Body of pancreas (tissue), 4 donors: ENCODE measurements at regions not wholly inside any gene's neighbourhood (a gene's known extent, or its start where the extent isn't known, plus 50 kb on each side); places are given as distances from the start of the nearest gene placed in this dataset.

Experiments used
- ATAC-seq: fragments of 150-250 bp; one replicate; pipeline ENCODE4 v1.9.1; 2016
- DNase-seq, 4 donors: peaks; one replicate each; pipeline ENCODE4 v3.0.0-alpha.2; 2019
- H3K27ac ChIP-seq, 4 donors: fragments of 200-600 bp; sonication (generic); 1 replicate in 3 of 4; 2 replicates in 1 of 4; pipeline versions ENCODE4 v1.5.1 to v1.6.1; 2016 to 2019; ENCODE audit warnings: mild to moderate bottlenecking in 1 of 4, mixed read lengths in 1 of 4, moderate library complexity in 1 of 4
- H3K27me3 ChIP-seq, 2 donors: fragments of 200-600 bp; sonication (generic); one replicate each; pipeline ENCODE4 v1.6.0; 2016; ENCODE audit warnings: mild to moderate bottlenecking in 1 of 2
- H3K36me3 ChIP-seq, 2 donors: fragments of 200-600 bp; sonication (generic); replicated peaks in 1 of 2; 2 replicates each; pipeline ENCODE4 v1.5.1; 2016; ENCODE audit warnings: low read depth in 2 of 2; ENCODE audit not compliant: insufficient read depth in 1 of 2
- H3K4me1 ChIP-seq: fragments of 200-600 bp; sonication (generic); one replicate; pipeline ENCODE4 v1.6.0; 2016
- H3K4me3 ChIP-seq, 2 donors: fragments of 200-600 bp; sonication (generic); 1 replicate in 1 of 2; 2 replicates in 1 of 2; pipeline ENCODE4 v1.5.1; 2016 to 2019
- H3K9me3 ChIP-seq, 3 donors: fragments of 200-600 bp; sonication (generic); 1 replicate in 2 of 3; 2 replicates in 1 of 3; pipeline ENCODE4 v1.5.1; 2016
- POLR2A ChIP-seq, 3 donors: fragments of 450-650 bp; IDR thresholded peaks; one replicate each; pipeline ENCODE4 v1.6.1; 2016; ENCODE audit warnings: antibody characterized with exemption in 3 of 3, mild to moderate bottlenecking in 2 of 3
- WGBS, 2 donors: methylation state at CpG; one replicate each; pipeline ENCODE4 v1.1.5; 2017; 5-methylcytosine and 5-hydroxymethylcytosine counted together
- intact Hi-C: fragments of 100-400 bp; cut with DNase I; formaldehyde crosslinking; loops from one replicate; pipeline ENCODE4 v1.15.1; 2023
- TF ChIP-seq, protein P1 (sequence below), 7 experiments: fragments of 450-650 bp in 4 of 7; fragments of 200-600 bp in 3 of 7; sonication (generic) in 3 of 7; IDR thresholded peaks; one replicate each; pipeline ENCODE4 v1.5.1; 2016 to 2019; ENCODE audit warnings: antibody characterized with exemption in 7 of 7

DNA sequence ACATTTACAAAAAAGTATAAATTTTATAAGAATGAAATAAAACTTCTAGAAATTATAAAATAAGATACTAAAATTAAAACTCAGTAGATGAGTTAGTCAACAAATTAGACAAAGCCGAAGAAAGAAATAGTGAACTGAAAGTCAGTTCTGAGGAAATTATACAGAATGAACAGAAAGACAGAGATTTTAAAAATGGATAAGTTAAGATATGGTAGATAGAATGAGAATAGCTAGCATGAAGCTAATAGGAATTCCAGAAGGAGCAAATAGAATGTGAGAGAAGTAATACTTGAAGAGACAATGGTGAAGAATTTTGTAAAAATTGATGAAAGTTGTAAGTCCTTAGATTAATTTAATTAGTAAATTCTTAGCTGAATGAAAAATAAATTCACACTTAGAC is 430.4 kb upstream of the RUNX1 start:
- TF ChIP-seq, protein P1, sequence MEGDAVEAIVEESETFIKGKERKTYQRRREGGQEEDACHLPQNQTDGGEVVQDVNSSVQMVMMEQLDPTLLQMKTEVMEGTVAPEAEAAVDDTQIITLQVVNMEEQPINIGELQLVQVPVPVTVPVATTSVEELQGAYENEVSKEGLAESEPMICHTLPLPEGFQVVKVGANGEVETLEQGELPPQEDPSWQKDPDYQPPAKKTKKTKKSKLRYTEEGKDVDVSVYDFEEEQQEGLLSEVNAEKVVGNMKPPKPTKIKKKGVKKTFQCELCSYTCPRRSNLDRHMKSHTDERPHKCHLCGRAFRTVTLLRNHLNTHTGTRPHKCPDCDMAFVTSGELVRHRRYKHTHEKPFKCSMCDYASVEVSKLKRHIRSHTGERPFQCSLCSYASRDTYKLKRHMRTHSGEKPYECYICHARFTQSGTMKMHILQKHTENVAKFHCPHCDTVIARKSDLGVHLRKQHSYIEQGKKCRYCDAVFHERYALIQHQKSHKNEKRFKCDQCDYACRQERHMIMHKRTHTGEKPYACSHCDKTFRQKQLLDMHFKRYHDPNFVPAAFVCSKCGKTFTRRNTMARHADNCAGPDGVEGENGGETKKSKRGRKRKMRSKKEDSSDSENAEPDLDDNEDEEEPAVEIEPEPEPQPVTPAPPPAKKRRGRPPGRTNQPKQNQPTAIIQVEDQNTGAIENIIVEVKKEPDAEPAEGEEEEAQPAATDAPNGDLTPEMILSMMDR (IDR thresholded peaks at IDR 0.05): no peak
- no peak for TF ChIP-seq POLR2A (IDR thresholded peaks at IDR 0.05)
- Histone ChIP-seq H3K27me3 (no peaks in the 10 kb centered on the region), H3K4me1 (no peaks in the 10 kb centered on the region), H3K4me3 (no peak overlapping the region), H3K9me3 (no peaks in the 10 kb centered on the region), H3K27ac (no peak overlapping the region), H3K36me3 (no peaks in the 10 kb centered on the region)
- ATAC-seq (no peak), DNase-seq (no peak)
- WGBS, 2 donors: 67 to 85% methylated on average over 1 of the region's 1 CpG
- intact Hi-C loops: no loop called here

GRCh38 chr21:35479065-35479448 is 430.0 kb upstream of the RUNX1 start:
- no peak for TF ChIP-seq POLR2A (IDR thresholded peaks at IDR 0.05)
- TF ChIP-seq, protein P1 (IDR thresholded peaks at IDR 0.05): no peak
- intact Hi-C loops: no loop called here
- Histone ChIP-seq H3K4me1 (no peaks in the 10 kb centered on the region), H3K4me3 (no peak overlapping the region), H3K27ac (no peak overlapping the region), H3K9me3 (no peaks in the 10 kb centered on the region), H3K27me3 (no peaks in the 10 kb centered on the region), H3K36me3 (no peaks in the 10 kb centered on the region)
- DNase-seq (no peak), ATAC-seq (no peak)

DNA sequence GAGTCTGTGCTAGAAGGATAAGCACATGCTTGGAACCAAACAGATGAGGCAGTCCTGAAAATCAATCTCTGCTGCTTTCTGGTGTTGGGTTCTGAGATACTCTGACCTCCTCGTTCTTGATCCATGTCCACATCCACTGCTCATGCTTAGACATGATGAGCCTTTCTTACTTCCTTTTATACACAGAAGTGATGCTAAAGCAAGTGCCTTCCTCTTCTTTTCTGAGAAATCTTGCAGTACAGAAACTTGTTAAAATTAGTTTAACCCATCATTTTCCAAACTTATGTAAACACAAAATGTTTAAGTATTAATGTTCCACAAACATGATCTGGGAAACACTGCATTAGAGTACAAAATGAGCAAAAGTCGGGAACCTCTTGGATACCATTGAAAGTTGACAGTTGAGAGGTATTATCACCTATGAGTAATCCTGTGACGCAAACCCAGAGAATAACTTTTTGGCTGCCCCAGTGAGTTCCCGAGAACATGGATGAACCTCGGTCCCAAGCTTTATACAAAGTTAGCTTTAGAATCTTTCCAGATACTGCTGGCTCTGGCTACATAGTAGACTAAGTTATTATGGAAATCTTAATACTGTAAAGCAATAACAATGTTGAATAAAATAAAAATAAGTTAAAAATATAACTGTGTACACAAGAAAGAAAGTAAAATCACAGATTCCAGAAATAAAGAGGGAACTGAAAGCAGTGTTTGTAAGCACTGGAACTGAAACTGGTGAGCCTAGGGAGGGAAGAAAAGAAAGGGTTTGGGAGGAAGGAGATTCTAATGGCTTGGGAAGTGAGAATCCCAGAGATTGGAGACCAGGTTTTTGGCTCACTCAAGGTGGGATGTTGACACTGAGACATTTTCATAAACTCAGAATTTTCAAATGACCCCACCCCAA is 429.3 kb upstream of the RUNX1 start:
- H3K27me3 ChIP-seq: no peaks in the 10 kb centered on the region
- DNase-seq (no peak), ATAC-seq (no peak)
- H3K27ac ChIP-seq: peak overlapping the region in 1 of 4 donors; percentile 38
- H3K9me3 ChIP-seq: no peaks in the 10 kb centered on the region
- 76 to 77% methylated on average over 5 of the region's 5 CpGs for WGBS, 2 donors
- H3K4me3 ChIP-seq: no peak overlapping the region
- TF ChIP-seq, protein P1 (IDR thresholded peaks at IDR 0.05): no peak
- no peak for TF ChIP-seq POLR2A (IDR thresholded peaks at IDR 0.05)
- H3K4me1 ChIP-seq: no peaks in the 10 kb centered on the region
- H3K36me3 ChIP-seq: no peaks in the 10 kb centered on the region
- intact Hi-C loops: no loop called here

DNA sequence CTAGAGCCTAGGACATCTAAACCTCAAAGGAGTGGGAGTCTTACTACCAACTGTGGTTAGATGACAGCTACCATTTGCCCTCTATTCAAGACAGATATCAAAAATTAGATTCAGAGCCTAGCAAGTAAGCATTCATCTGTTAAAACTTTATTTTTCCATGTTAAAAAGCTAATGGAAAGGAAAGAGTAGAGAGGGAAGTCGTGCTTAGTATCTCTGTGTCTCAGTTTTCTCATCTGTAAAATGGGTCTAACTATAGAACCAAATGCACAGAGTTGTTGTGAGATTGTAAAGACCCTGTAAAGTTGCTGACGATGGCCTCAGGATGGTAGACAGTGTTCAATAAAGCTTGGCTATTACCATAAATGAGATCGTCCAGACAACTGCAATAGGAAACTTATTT is 428.5 kb upstream of the RUNX1 start:
- no peaks in the 10 kb centered on the region for H3K27me3 ChIP-seq
- TF ChIP-seq, protein P1 (IDR thresholded peaks at IDR 0.05): no peak
- TF ChIP-seq POLR2A (IDR thresholded peaks at IDR 0.05): no peak
- no peaks in the 10 kb centered on the region for H3K9me3 ChIP-seq
- H3K4me1 ChIP-seq: no peaks in the 10 kb centered on the region
- DNase-seq (no peak), ATAC-seq (no peak)
- no peak overlapping the region for H3K27ac ChIP-seq
- no peak overlapping the region for H3K4me3 ChIP-seq
- WGBS, 2 donors: 61 to 71% methylated on average over 3 of the region's 3 CpGs
- H3K36me3 ChIP-seq: no peaks in the 10 kb centered on the region
- intact Hi-C loops: no loop called here
